Stomach (tissue), 8 donors: ENCODE measurements at regions not wholly inside any gene's neighbourhood (a gene's known extent, or its start where the extent isn't known, plus 50 kb on each side); places are given as distances from the start of the nearest gene placed in this dataset.

ENCODE experiments used
- DNase-seq, 2 donors: peaks; one replicate each; pipeline versions ENCODE4 v3.0.0 to v3.0.0-alpha.2; 2013 to 2019
- H3K27ac ChIP-seq, 5 donors: fragments of 200-600 bp in 4 of 5; sonication (generic) in 4 of 5; one replicate each; pipeline ENCODE4 v1.5.1; 2013 to 2019; ENCODE audit warnings: mild to moderate bottlenecking in 1 of 5, moderate library complexity in 1 of 5
- H3K27me3 ChIP-seq, 3 donors: fragments of 200-600 bp; sonication (generic); one replicate each; pipeline ENCODE4 v1.5.1; 2017 to 2019; ENCODE audit warnings: mixed run types in 1 of 3
- H3K36me3 ChIP-seq, 4 donors: fragments of 200-600 bp; sonication (generic); 1 replicate in 3 of 4; 2 replicates in 1 of 4; pipeline ENCODE4 v1.5.1; 2016 to 2019
- H3K4me1 ChIP-seq, 4 donors: fragments of 200-600 bp; sonication (generic); one replicate each; pipeline ENCODE4 v1.5.1; 2016 to 2019
- H3K4me3 ChIP-seq, 4 donors: fragments of 200-600 bp; sonication (generic) in 3 of 4; one replicate each; pipeline ENCODE4 v1.5.1; 2016 to 2019; ENCODE audit warnings: mild to moderate bottlenecking in 1 of 4
- H3K9me3 ChIP-seq, 4 donors: fragments of 200-600 bp; sonication (generic); one replicate each; pipeline ENCODE4 v1.5.1; 2016 to 2019
- CTCF ChIP-seq, 7 experiments: fragments of 450-650 bp in 4 of 7; fragments of 200-600 bp in 3 of 7; sonication (generic) in 3 of 7; IDR thresholded peaks; one replicate each; pipeline ENCODE4 v1.5.1; 2016 to 2019; ENCODE audit warnings: antibody characterized with exemption in 7 of 7, control low read depth in 2 of 7, mild to moderate bottlenecking in 1 of 7
- EP300 ChIP-seq: sonication (generic); formaldehyde crosslinking; IDR thresholded peaks from one replicate; pipeline ENCODE4 v1.6.1; 2017; ENCODE audit warnings: antibody characterized with exemption
- POLR2A ChIP-seq, 4 donors: fragments of 450-650 bp; IDR thresholded peaks; one replicate each; pipeline ENCODE4 v1.6.1; 2016; ENCODE audit warnings: antibody characterized with exemption in 4 of 4, control low read depth in 2 of 4, mild to moderate bottlenecking in 1 of 4, moderate library complexity in 1 of 4
- POLR2AphosphoS5 ChIP-seq, 3 donors: sonication (generic); formaldehyde crosslinking; IDR thresholded peaks; one replicate each; pipeline ENCODE4 v1.6.1; 2016; ENCODE audit warnings: antibody characterized with exemption in 3 of 3
- WGBS, 5 donors: extraction: QIAGEN DNeasy Blood & Tissue Kit in 3 of 5; methylation state at CpG; one replicate each; pipeline versions ENCODE4 v1.1.5 to v1.1.7; 2013 to 2018; 5-methylcytosine and 5-hydroxymethylcytosine counted together
- intact Hi-C: fragments of 100-400 bp; cut with DNase I; formaldehyde crosslinking; loops from one replicate; pipeline ENCODE4 v1.15.1; 2023; ENCODE audit warnings: low total_unique reads
- donor health status: healthy with polysubstance abuse.
- donor health status: Bipolar disorder and iron deficiency.
- donor health status: healthy.

GRCh38 chr20:59424976-59425375 lies 124.6 kb downstream of the EDN3 start:
- no peaks in the 10 kb centered on the region for H3K9me3 ChIP-seq
- peaks cover 0 to 8% (median 0%) of the 10 kb centered on the region in 3 donors for H3K27me3 ChIP-seq
- no peak for TF ChIP-seq CTCF (IDR thresholded peaks at IDR 0.05)
- no peak for TF ChIP-seq POLR2A (IDR thresholded peaks at IDR 0.05)
- no peak for TF ChIP-seq EP300
- TF ChIP-seq POLR2AphosphoS5 (IDR thresholded peaks at IDR 0.05): no peak
- no peak overlapping the region for H3K27ac ChIP-seq
- WGBS, 5 donors: 81 to 90% (median 85%) methylated on average over 13 of the region's 13 CpGs
- no peak overlapping the region for H3K4me3 ChIP-seq
- H3K4me1 ChIP-seq: no peaks in the 10 kb centered on the region
- no peak for DNase-seq
- H3K36me3 ChIP-seq: no peaks in the 10 kb centered on the region
- intact Hi-C loops: no loop called here

GRCh38 chr20:59425572-59425971 lies 125.2 kb downstream of the EDN3 start:
- Histone ChIP-seq H3K4me3 (no peak overlapping the region), H3K27me3 (peaks cover 0 to 8% (median 0%) of the 10 kb centered on the region in 3 donors), H3K4me1 (no peaks in the 10 kb centered on the region), H3K27ac (no peak overlapping the region), H3K9me3 (no peaks in the 10 kb centered on the region), H3K36me3 (no peaks in the 10 kb centered on the region)
- intact Hi-C loops: no loop called here
- TF ChIP-seq POLR2AphosphoS5 (IDR thresholded peaks at IDR 0.05) (no peak), EP300 (no peak), CTCF (IDR thresholded peaks at IDR 0.05) (no peak), POLR2A (IDR thresholded peaks at IDR 0.05) (no peak)
- WGBS, 5 donors: 64 to 79% (median 69%) methylated on average over 5 of the region's 5 CpGs
- DNase-seq: no peak

GRCh38 chr20:59428006-59428405 lies 127.6 kb downstream of the EDN3 start:
- no peaks in the 10 kb centered on the region for H3K9me3 ChIP-seq
- no peak for TF ChIP-seq POLR2A (IDR thresholded peaks at IDR 0.05)
- TF ChIP-seq CTCF (IDR thresholded peaks at IDR 0.05): no peak
- TF ChIP-seq POLR2AphosphoS5 (IDR thresholded peaks at IDR 0.05): no peak
- no peak for TF ChIP-seq EP300
- no peak overlapping the region for H3K27ac ChIP-seq
- no peaks in the 10 kb centered on the region for H3K36me3 ChIP-seq
- peaks cover 0 to 8% (median 0%) of the 10 kb centered on the region in 3 donors for H3K27me3 ChIP-seq
- no peak overlapping the region for H3K4me3 ChIP-seq
- DNase-seq: no peak
- H3K4me1 ChIP-seq: no peaks in the 10 kb centered on the region
- intact Hi-C loops: no loop called here

- intact Hi-C loops: no loop called here
- Histone ChIP-seq H3K9me3 (no peaks in the 10 kb centered on the region), H3K4me3 (no peak overlapping the region), H3K27ac (no peak overlapping the region), H3K4me1 (no peaks in the 10 kb centered on the region), H3K27me3 (peaks cover 0 to 8% (median 0%) of the 10 kb centered on the region in 3 donors), H3K36me3 (no peaks in the 10 kb centered on the region)
- TF ChIP-seq CTCF (IDR thresholded peaks at IDR 0.05) (no peak), POLR2A (IDR thresholded peaks at IDR 0.05) (no peak), POLR2AphosphoS5 (IDR thresholded peaks at IDR 0.05) (no peak), EP300 (no peak)
- 80 to 88% (median 82%) methylated on average over 13 of the region's 13 CpGs for WGBS, 5 donors
- DNase-seq: no peak
Measured at GRCh38 chr20:59428441-59429205, 128.2 kb downstream of the EDN3 start.
